Sigmoid colon (tissue), 6 donors: ENCODE measurements at regions not wholly inside any gene's neighbourhood (a gene's known extent, or its start where the extent isn't known, plus 50 kb on each side); places are given as distances from the start of the nearest gene placed in this dataset.

Source experiments
- DNase-seq: peaks from one replicate; pipeline ENCODE4 v3.0.0-alpha.2; 2019
- H3K27ac ChIP-seq, 4 donors: fragments of 200-600 bp; sonication (generic); one replicate each; pipeline ENCODE4 v1.5.1; 2016 to 2019; ENCODE audit warnings: mild to moderate bottlenecking in 1 of 4
- H3K27me3 ChIP-seq, 3 donors: fragments of 200-600 bp; sonication (generic); one replicate each; pipeline ENCODE4 v1.5.1; 2019; ENCODE audit warnings: mild to moderate bottlenecking in 1 of 3
- H3K36me3 ChIP-seq, 4 donors: fragments of 200-600 bp; sonication (generic); one replicate each; pipeline ENCODE4 v1.5.1; 2016 to 2019
- H3K4me1 ChIP-seq, 4 donors: fragments of 200-600 bp; sonication (generic); one replicate each; pipeline ENCODE4 v1.5.1; 2017 to 2019
- H3K4me3 ChIP-seq, 4 donors: fragments of 200-600 bp; sonication (generic); one replicate each; pipeline ENCODE4 v1.5.1; 2017 to 2019; ENCODE audit warnings: mild to moderate bottlenecking in 2 of 4, moderate library complexity in 1 of 4
- H3K9me3 ChIP-seq, 4 donors: fragments of 200-600 bp in 3 of 4; sonication (generic) in 3 of 4; one replicate each; pipeline versions ENCODE4 v1.5.1 to v1.6.1; 2013 to 2019
- CTCF ChIP-seq, 4 experiments: fragments of 450-650 bp in 3 of 4; fragments of 200-600 bp in 1 of 4; IDR thresholded peaks; one replicate each; pipeline ENCODE4 v1.5.1; 2016 to 2019; ENCODE audit warnings: antibody characterized with exemption in 4 of 4, mild to moderate bottlenecking in 3 of 4, moderate library complexity in 2 of 4
- EP300 ChIP-seq, 4 donors: sonication (generic); formaldehyde crosslinking; IDR thresholded peaks; one replicate each; pipeline ENCODE4 v1.6.1; 2017; ENCODE audit warnings: antibody characterized with exemption in 4 of 4
- POLR2A ChIP-seq, 2 donors: fragments of 450-650 bp; IDR thresholded peaks; one replicate each; pipeline ENCODE4 v1.6.1; 2016; ENCODE audit warnings: antibody characterized with exemption in 2 of 2, mild to moderate bottlenecking in 2 of 2, moderate library complexity in 2 of 2
- POLR2AphosphoS5 ChIP-seq, 4 donors: sonication (generic); formaldehyde crosslinking; IDR thresholded peaks; one replicate each; pipeline ENCODE4 v1.6.1; 2017; ENCODE audit warnings: antibody characterized with exemption in 4 of 4
- WGBS, 2 donors: extraction: QIAGEN DNeasy Blood & Tissue Kit; methylation state at CpG; one replicate each; pipeline ENCODE4 v1.1.7; 2013; 5-methylcytosine and 5-hydroxymethylcytosine counted together
- intact Hi-C: fragments of 100-400 bp; cut with DNase I; formaldehyde crosslinking; loops from one replicate; pipeline ENCODE4 v1.15.1; 2023
- donor health status: healthy with polysubstance abuse.
- donor health status: healthy.

GRCh38 chr3:107921038-107921437 is 169.8 kb downstream of the CD47 start:
- Histone ChIP-seq H3K27me3 (no peaks in the 10 kb centered on the region), H3K27ac (no peak overlapping the region), H3K36me3 (no peaks in the 10 kb centered on the region), H3K4me3 (no peak overlapping the region), H3K9me3 (no peaks in the 10 kb centered on the region), H3K4me1 (no peaks in the 10 kb centered on the region)
- DNase-seq: no peak
- WGBS, 2 donors: 78 to 88% methylated on average over 1 of the region's 1 CpG
- no peak for TF ChIP-seq EP300 (IDR thresholded peaks at IDR 0.05)
- TF ChIP-seq POLR2A (IDR thresholded peaks at IDR 0.05): no peak
- TF ChIP-seq POLR2AphosphoS5 (IDR thresholded peaks at IDR 0.05): no peak
- TF ChIP-seq CTCF (IDR thresholded peaks at IDR 0.05): no peak
- intact Hi-C loops: loop anchor here (10.0 kb wide), 2 partner anchors 106 to 246 kb away; no protein-coding TSS in a partner anchor

- Histone ChIP-seq H3K4me1 (no peaks in the 10 kb centered on the region), H3K36me3 (no peaks in the 10 kb centered on the region), H3K27me3 (no peaks in the 10 kb centered on the region), H3K27ac (no peak overlapping the region), H3K9me3 (no peaks in the 10 kb centered on the region), H3K4me3 (no peak overlapping the region)
- intact Hi-C loops: loop anchor here (10.0 kb wide), 2 partner anchors 106 to 246 kb away; no protein-coding TSS in a partner anchor
- no peak for TF ChIP-seq EP300 (IDR thresholded peaks at IDR 0.05)
- no peak for TF ChIP-seq POLR2AphosphoS5 (IDR thresholded peaks at IDR 0.05)
- no peak for TF ChIP-seq POLR2A (IDR thresholded peaks at IDR 0.05)
- no peak for TF ChIP-seq CTCF (IDR thresholded peaks at IDR 0.05)
- 84 to 89% methylated on average over 2 of the region's 2 CpGs for WGBS, 2 donors
- DNase-seq: no peak
Observed at GRCh38 chr3:107920538-107920937, 170.3 kb downstream of the CD47 start.

GRCh38 chr3:107919239-107919638 is 171.6 kb downstream of the CD47 start:
- TF ChIP-seq CTCF (IDR thresholded peaks at IDR 0.05): no peak
- TF ChIP-seq EP300 (IDR thresholded peaks at IDR 0.05): no peak
- TF ChIP-seq POLR2AphosphoS5 (IDR thresholded peaks at IDR 0.05): no peak
- no peak for TF ChIP-seq POLR2A (IDR thresholded peaks at IDR 0.05)
- Histone ChIP-seq H3K4me3 (no peak overlapping the region), H3K27ac (no peak overlapping the region), H3K36me3 (no peaks in the 10 kb centered on the region), H3K4me1 (no peaks in the 10 kb centered on the region), H3K9me3 (no peaks in the 10 kb centered on the region), H3K27me3 (no peaks in the 10 kb centered on the region)
- intact Hi-C loops: no loop called here
- WGBS, 2 donors: 70 to 74% methylated on average over 3 of the region's 3 CpGs
- no peak for DNase-seq

- Histone ChIP-seq H3K4me1 (no peaks in the 10 kb centered on the region), H3K4me3 (no peak overlapping the region), H3K27me3 (no peaks in the 10 kb centered on the region), H3K36me3 (no peaks in the 10 kb centered on the region), H3K27ac (no peak overlapping the region), H3K9me3 (no peaks in the 10 kb centered on the region)
- DNase-seq: no peak
- TF ChIP-seq EP300 (IDR thresholded peaks at IDR 0.05) (no peak), POLR2AphosphoS5 (IDR thresholded peaks at IDR 0.05) (no peak), POLR2A (IDR thresholded peaks at IDR 0.05) (no peak), CTCF (IDR thresholded peaks at IDR 0.05) (no peak)
- intact Hi-C loops: no loop called here
- 88 to 89% methylated on average over 6 of the region's 6 CpGs for WGBS, 2 donors
Observed at GRCh38 chr3:107916171-107916570, 174.7 kb downstream of the CD47 start.

- intact Hi-C loops: no loop called here
- H3K4me3 ChIP-seq: no peak overlapping the region
- no peak overlapping the region for H3K27ac ChIP-seq
- no peaks in the 10 kb centered on the region for H3K4me1 ChIP-seq
- no peaks in the 10 kb centered on the region for H3K36me3 ChIP-seq
- no peaks in the 10 kb centered on the region for H3K27me3 ChIP-seq
- DNase-seq: no peak
- TF ChIP-seq POLR2A (IDR thresholded peaks at IDR 0.05): no peak
- TF ChIP-seq POLR2AphosphoS5 (IDR thresholded peaks at IDR 0.05): no peak
- TF ChIP-seq CTCF (IDR thresholded peaks at IDR 0.05): no peak
- TF ChIP-seq EP300 (IDR thresholded peaks at IDR 0.05): no peak
- H3K9me3 ChIP-seq: no peaks in the 10 kb centered on the region
- 93 to 95% methylated on average over 1 of the region's 1 CpG for WGBS, 2 donors
Observed at GRCh38 chr3:107915706-107916105, 175.1 kb downstream of the CD47 start.
